Erythroblast (primary cell): ENCODE measurements at regions not wholly inside any gene's neighbourhood (a gene's known extent, or its start where the extent isn't known, plus 50 kb on each side); places are given as distances from the start of the nearest gene placed in this dataset.

Experiments used
- GATA1 ChIP-seq: IDR thresholded peaks from 2 replicates; pipeline ENCODE4 v1.6.1; 2011; ENCODE audit warnings: low read depth, mild to moderate bottlenecking, control low read depth, low read length, moderate library complexity
- POLR2A ChIP-seq: IDR thresholded peaks from 2 replicates; pipeline ENCODE4 v1.6.1; 2011; ENCODE audit warnings: mild to moderate bottlenecking, low read length

DNA sequence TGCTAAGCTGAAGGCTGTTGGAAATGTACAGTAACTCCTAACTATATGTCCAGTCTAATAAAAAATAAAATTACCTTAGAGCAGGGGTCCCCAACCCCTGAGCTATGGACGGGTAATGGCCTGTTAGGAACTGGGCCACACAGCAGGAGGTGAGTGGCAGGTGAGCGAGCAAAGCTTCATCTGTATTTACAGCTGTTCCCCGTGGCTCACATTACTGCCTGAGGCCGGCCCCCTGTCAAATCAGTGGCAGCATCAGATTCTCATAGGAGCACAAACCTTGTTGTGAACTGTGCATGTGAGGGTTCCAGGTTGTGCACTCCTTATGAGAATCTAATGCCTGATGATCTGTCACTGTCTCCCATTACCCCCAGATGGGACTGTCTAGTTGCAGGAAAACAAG is 73.1 kb upstream of the CXCR4 start:
- TF ChIP-seq POLR2A (no peak), GATA1 (no peak)
